ENCODE measurements at regions not wholly inside any gene's neighbourhood (a gene's known extent, or its start where the extent isn't known, plus 50 kb on each side); places are given as distances from the start of the nearest gene placed in this dataset.
A peak's percentile ranks its signal among the peaks of the same experiment; 100 is the strongest.

DNA sequence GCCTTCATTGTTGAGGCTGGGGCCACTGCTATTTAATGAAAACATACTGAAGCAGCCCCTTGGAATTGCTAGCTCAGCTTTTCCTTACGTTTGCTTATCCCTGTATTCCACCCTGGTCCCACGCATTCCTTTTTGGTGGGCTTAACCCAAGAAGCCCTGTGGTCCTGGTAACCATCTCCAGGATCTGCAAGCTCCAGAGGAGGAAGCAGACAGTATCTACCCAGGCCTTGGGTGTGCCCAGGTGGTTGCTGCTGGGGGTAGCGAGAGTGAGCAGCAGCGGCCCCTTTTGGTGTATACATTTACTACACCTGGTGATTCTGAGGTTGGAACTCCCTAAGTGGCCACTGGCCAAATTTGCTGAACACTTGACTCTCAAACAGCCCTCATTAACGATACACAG is 97.7 kb downstream of the CBLN1 start:
- H3K27me3 ChIP-seq = no peaks in the 10 kb centered on the region
- no peak for TF ChIP-seq POLR2A (IDR thresholded peaks at IDR 0.05)
- TF ChIP-seq, protein P1, sequence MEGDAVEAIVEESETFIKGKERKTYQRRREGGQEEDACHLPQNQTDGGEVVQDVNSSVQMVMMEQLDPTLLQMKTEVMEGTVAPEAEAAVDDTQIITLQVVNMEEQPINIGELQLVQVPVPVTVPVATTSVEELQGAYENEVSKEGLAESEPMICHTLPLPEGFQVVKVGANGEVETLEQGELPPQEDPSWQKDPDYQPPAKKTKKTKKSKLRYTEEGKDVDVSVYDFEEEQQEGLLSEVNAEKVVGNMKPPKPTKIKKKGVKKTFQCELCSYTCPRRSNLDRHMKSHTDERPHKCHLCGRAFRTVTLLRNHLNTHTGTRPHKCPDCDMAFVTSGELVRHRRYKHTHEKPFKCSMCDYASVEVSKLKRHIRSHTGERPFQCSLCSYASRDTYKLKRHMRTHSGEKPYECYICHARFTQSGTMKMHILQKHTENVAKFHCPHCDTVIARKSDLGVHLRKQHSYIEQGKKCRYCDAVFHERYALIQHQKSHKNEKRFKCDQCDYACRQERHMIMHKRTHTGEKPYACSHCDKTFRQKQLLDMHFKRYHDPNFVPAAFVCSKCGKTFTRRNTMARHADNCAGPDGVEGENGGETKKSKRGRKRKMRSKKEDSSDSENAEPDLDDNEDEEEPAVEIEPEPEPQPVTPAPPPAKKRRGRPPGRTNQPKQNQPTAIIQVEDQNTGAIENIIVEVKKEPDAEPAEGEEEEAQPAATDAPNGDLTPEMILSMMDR (IDR thresholded peaks at IDR 0.05) = peak in 1 of 6 experiments; percentile 23
- H3K4me1 ChIP-seq = no peaks in the 10 kb centered on the region
- DNase-seq = no peak
- no peak overlapping the region for H3K27ac ChIP-seq
- peaks cover 0 to 3% (median 0%) of the 10 kb centered on the region in 3 donors for H3K9me3 ChIP-seq
- H3K36me3 ChIP-seq = no peaks in the 10 kb centered on the region
- 17 to 30% methylated on average over 4 to 5 of the region's 5 CpGs for WGBS, 2 donors
- intact Hi-C loops (cut with DNase I) = no loop called here
- no peak overlapping the region for H3K4me3 ChIP-seq

DNA sequence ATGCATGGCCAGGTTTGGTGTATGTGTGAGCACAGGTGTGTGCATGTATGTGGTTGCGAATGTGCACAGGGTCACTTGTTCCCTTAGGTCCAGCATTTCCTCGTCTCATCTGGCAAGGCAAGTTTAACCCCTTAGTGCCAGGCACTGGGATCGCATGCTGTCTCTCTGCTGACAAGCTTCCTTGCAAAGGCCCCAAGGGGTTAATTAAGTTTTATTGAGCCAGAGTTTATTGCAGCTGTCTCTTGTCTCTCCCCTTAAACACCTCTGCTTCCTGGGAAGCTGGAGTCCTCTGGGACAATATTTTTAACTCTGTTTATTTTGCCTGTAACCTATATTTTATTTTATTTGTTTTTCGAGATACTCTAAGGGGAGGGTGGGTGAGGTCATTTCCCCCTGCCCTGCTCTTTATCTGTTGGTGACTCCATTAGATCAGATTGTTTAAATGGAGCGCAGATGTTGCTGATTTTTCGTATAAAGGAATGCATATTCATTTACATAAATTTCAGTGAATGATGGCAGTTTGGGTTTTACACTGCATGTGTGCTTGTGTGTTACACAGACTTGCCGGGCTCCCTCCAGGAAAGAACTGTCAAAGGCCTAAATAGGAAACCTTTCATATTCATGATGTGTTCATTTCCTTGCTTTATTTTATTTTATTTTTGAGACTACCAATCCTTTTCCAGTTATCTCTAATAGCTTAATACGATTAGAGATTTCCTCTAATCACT is 99.7 kb downstream of the CBLN1 start:
- no peak overlapping the region for H3K4me3 ChIP-seq
- H3K4me1 ChIP-seq = no peaks in the 10 kb centered on the region
- H3K27ac ChIP-seq = no peak overlapping the region
- intact Hi-C loops (cut with DNase I) = no loop called here
- DNase-seq = no peak
- no peak for TF ChIP-seq POLR2A (IDR thresholded peaks at IDR 0.05)
- TF ChIP-seq, protein P1 (IDR thresholded peaks at IDR 0.05) = no peak
- 26 to 31% methylated on average over 8 of the region's 8 CpGs for WGBS, 2 donors
- H3K9me3 ChIP-seq = no peaks in the 10 kb centered on the region
- no peaks in the 10 kb centered on the region for H3K27me3 ChIP-seq
- H3K36me3 ChIP-seq = no peaks in the 10 kb centered on the region

DNA sequence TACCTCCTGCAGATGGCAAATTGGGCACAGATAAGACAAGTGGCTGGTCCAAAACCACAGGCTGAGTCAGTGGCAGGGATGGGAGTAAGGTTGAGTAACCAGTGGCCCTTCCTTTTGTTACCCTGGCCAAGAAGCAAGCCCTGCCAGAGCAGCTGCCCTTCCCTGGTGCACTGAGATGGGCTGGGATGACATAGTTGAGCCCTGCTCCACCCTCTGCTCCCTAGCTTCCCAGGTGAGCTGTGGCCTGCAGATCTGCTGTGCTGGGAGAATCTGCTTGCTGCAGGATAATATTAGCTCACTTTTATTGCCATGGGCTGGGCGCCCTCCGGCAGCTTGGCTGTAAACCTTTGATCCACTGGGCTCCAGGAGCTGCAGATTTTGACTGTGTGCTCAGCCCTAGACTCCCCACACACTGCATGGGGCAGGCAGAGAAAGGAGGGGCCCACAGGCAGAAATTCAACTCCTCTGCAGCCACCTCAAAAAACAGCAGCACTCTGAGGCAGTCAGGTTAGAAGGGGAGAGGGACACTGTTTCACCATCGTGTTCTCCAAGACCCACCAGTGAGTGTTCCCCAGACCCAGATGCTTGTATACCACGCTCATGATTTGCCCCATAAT is 101.8 kb downstream of the CBLN1 start:
- Histone ChIP-seq H3K27me3 (no peaks in the 10 kb centered on the region), H3K9me3 (no peaks in the 10 kb centered on the region), H3K4me3 (no peak overlapping the region), H3K27ac (no peak overlapping the region), H3K4me1 (no peaks in the 10 kb centered on the region), H3K36me3 (no peaks in the 10 kb centered on the region)
- no peak for TF ChIP-seq POLR2A (IDR thresholded peaks at IDR 0.05)
- TF ChIP-seq, protein P1 (IDR thresholded peaks at IDR 0.05) = no peak
- WGBS, 2 donors = 31 to 51% methylated on average over 2 to 4 of the region's 4 CpGs
- intact Hi-C loops (cut with DNase I) = no loop called here
- DNase-seq = no peak

DNA sequence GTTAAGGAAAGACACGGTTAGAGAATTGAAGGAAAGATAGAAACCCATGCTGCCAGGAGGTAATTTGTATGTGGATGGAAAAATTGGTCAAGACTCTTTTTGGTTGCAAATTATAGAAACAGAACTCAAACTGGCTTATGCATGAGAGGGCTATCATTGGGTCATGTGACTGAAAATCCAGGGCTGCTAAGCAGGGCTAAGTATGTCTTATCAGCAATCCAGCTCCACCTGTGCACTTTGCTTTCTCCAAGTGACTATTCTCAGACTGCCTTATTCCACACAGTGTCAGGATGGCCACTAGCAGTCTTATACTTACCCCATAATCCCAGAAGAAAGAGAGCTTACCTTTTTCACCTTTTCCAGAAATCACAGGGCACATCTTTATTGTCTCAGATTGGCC is 113.5 kb downstream of the CBLN1 start:
- intact Hi-C loops (cut with DNase I) = no loop called here
- no peak overlapping the region for H3K4me3 ChIP-seq
- no peaks in the 10 kb centered on the region for H3K9me3 ChIP-seq
- TF ChIP-seq POLR2A (IDR thresholded peaks at IDR 0.05) = no peak
- TF ChIP-seq, protein P1 (IDR thresholded peaks at IDR 0.05) = no peak
- H3K4me1 ChIP-seq = no peaks in the 10 kb centered on the region
- 63 to 77% methylated on average over 1 of the region's 1 CpG for WGBS, 2 donors
- DNase-seq = no peak
- H3K27me3 ChIP-seq = no peaks in the 10 kb centered on the region
- H3K36me3 ChIP-seq = no peaks in the 10 kb centered on the region
- H3K27ac ChIP-seq = no peak overlapping the region

DNA sequence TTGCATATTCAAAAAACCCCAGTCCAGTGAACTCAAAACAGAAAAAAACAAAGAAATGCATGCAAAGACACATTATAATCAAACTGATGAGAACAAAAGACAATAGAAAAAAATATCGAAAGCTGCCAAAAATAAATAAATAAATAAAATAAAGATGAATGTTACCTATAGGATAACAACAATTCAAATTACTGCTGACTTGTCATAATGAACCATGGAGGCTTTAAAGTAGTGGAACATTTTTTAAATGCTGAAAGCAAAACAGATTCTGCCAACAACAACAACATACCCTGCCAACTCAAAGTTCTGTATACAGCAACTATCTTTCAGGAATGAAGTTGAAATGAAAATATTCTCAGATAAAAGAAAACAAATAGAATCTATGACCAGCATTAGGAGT is 116.6 kb downstream of the CBLN1 start:
- intact Hi-C loops (cut with DNase I) = no loop called here
- WGBS, 2 donors = 81 to 90% methylated on average over 1 of the region's 1 CpG
- no peaks in the 10 kb centered on the region for H3K36me3 ChIP-seq

More for the DNA sequence above, 116.6 kb downstream of the CBLN1 start:
- Histone ChIP-seq H3K27ac (no peak overlapping the region), H3K4me1 (no peaks in the 10 kb centered on the region), H3K4me3 (no peak overlapping the region), H3K27me3 (no peaks in the 10 kb centered on the region), H3K9me3 (no peaks in the 10 kb centered on the region)
- TF ChIP-seq, protein P1 (IDR thresholded peaks at IDR 0.05) = no peak
- no peak for TF ChIP-seq POLR2A (IDR thresholded peaks at IDR 0.05)
- DNase-seq = no peak

Data from esophagus squamous epithelium (tissue), 5 donors.